GM18498 (cell line): ENCODE measurements at regions not wholly inside any gene's neighbourhood (a gene's known extent, or its start where the extent isn't known, plus 50 kb on each side); places are given as distances from the start of the nearest gene placed in this dataset.

Experiments
- ATAC-seq: cut with Tn5 transposase; IDR thresholded peaks from one replicate; pipeline ENCODE4 v1.9.1; 2021; ENCODE audit warnings: mild to moderate bottlenecking, moderate library complexity; ENCODE audit not compliant: unreplicated experiment

DNA sequence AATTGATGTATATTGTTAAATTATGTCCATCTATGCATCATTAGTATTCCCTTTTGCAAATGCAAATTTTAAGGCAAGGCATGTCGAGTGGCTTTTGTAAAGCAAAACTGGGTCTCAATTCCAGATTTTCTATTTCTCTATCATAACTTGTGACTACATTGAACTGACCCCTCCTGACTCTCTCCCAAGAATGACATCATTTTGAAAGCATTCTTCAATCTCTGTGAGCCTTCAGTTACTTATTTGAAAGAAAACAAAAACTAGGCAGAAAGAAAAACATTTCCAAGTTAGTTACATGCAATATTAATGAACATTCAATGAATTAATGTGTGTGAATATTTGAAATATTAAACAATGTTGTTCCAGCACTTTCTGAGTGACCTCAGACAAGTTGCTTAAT lies 314.3 kb upstream of the CLNK start:
- ATAC-seq, result no peak

DNA sequence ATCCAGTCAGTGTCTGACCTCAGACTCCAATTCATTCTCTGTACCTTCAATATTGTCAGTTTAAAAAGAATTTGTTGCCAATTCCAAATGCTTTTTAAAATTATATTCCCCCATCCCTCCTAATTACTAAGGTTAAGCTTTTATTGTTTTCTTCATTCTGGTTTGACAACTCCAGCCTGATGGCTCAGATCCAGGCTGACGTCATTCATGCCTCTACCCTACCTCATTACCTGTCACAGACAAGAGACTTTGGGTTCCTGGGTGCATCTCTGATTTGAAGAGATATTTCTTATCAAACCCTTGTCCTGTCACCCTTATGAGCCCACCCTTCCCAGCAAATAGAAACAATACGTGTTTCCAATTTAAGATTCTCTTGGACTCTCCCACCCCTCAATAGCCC lies 300.2 kb upstream of the CLNK start:
- no peak for ATAC-seq

DNA sequence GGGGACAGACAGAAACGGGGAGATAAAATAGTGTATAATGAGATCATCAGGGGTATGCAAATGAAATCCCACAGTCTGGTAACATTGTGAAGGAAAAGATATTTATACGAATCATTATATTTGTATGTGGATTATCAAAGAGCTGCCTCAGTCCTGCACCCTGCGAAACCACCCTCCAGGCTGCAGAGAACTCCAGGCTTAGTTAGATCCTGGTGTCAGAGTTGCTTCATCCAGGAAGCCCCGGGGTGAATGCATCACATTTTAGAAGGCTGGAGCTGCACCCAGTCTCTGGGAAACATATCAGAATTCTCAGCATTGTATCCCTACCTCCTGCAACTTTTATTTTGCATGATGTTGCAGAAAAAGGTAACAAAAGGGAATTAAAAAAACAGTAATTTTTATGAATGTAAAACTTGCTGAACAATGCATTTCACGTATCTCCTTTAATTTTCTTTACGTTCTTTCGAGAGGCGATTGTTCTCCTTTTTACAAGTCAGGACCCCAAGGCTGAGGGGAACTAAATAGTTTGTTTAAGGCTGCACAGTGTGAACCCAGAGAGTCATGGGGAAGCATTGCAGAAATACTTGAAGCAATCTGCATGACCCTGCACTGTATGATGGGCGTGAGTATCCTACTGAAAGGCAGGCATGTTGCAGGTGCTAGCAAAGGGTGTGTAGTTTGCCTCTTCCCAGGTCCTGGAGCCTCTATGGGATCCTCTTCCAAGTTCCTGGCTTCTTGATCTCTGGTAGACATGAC lies 299.5 kb upstream of the CLNK start:
- ATAC-seq, result no peak

DNA sequence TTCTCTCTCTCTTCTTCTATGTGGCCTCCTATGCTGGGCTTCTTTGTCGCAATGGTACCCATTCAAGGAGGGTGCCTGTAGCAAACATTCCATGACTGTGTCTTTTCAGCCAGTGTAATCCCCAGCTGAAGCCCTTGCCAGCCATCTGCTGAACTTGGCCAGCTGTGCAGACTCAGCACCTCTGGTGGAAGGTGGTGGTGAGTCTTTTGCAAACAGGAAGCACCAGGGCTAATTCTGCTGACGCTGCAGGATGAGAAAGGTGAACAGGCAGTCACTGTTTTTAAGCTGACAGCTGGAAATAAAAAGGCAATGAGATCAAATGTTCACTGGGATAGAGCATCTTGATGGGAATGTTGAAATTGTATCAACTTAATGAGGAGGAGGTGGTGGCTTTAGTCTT lies 298.7 kb upstream of the CLNK start:
- peak; percentile 83 for ATAC-seq

DNA sequence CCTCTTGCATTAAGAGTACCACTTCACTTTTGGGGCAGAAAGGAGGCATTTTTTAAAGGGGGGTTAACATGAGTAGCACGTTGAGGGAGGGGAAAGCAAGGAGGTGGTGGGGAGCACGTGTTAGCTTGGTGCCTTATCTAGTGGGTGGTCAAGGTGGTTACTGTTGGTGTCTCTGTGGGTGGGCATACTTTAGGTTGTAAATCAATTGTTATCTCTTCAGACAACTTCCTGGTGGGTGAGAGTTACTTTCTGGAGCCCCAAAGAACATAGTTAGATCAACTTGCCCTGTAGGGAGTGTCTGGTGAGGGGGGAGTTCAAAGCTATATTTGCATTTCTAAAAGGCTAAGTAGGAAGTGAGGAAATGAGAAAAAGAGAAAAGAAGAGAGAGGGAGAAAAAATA lies 297.7 kb upstream of the CLNK start:
- ATAC-seq, result no peak

DNA sequence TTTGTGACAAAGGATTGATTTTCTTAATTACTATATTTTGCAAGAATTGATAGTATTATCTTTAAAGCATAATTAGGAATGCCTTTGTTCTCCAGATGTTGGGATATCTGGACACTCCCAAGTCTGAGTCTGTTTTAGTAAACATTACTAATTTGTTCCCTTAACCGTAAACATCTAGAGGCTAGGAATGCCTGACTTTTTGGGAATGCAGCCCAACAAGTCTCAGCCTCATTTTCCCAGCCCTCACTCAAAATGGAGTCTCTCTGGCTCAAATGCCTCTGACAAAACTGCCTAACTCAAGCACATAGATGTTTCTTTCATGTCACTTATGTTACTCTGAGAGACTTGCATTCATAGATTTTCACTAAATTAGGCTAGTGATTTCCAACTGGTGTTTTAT lies 297.0 kb upstream of the CLNK start:
- no peak for ATAC-seq

DNA sequence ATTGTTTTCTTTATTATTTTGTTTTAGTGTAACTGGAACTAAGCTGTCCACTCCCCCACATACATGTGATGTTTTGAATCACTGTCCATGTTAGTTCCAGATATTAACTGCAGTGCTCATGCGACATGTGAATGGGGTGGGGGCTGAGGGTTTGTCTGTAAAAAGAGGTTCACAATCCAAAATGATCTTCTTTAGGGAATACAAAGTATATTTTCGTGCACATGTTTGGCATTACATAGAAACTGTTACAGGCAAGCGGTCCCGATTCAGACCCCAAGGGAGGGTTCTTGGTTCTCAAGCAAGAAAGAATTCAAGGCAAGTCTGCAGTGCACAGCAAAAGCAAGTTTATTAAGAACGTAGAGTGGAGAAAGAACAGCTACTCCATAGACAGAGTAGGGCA lies 296.5 kb upstream of the CLNK start:
- ATAC-seq, result no peak

DNA sequence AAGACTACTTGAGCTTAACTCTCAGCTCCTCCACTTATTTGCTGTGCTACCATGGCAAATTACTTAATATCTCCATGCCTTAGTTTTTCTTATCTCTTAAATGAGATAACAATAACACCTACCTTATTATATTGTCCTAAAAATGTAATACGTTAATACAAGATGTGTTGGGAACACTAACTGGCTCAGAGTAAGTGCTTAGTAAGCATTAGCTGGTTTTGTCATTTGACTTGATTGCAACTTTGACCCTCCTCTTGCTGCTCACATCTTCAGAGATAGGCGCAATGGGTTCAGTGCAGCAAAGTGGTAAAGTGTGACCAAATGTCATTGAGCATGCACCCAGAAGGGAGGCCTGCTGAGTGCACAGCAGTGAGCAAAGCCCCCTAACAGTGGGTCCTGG lies 294.5 kb upstream of the CLNK start:
- no peak for ATAC-seq

DNA sequence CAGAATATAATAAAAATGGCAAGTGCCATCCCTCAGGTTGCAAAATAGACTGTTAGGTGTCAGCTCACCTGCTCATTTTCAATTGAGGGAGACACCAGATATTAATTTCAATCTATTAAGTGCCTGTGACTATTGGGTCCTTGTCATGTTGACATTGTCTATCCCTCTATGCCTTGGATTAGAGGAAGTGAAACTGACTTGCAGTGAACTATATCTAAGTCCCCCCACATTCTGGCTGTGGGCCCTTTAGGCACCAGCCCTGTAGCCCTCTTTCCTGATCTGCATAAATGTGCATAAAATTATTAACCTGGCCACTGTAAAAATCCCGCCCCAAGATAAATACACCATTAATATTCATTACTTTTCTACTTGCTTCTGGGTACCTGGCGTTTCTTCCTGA lies 293.0 kb upstream of the CLNK start:
- peak; percentile 73 for ATAC-seq

DNA sequence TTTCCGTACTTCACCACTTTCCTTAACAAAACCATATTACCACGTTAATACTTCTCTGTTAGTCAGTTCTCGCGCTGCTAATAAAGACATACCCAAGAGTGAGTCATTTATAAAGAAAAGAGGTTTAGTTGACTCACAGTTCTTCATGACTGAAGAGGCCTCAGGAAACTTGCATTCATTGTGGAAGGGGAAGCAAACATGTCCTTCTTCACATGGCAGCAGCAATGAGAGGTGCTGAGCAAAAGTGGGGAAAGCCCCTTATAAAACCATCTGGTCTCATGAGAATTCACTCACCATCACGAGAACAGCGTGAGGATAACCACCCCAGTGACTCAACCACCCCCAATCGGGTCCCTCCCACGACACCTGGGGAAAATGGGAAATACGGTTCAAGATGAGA lies 289.8 kb upstream of the CLNK start:
- ATAC-seq, result no peak

DNA sequence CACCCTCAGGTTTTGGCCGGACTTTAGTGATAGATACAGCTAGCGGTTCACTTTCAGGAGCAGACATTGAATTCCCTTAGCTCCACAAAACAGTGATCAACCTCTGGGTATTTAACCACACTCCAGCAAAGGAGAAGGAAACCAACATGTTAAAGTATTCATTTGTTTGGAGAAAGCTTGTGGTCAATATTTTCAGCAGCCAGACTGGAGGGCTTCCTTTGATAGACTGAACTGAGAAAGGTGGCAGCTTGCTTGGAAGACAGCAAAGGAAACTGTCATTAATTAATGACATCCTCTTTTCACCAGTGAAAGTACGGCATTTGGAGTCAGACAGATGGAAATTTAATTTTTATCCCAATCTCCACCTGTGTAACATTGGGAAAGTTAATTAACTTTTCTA lies 289.1 kb upstream of the CLNK start:
- ATAC-seq, result no peak

DNA sequence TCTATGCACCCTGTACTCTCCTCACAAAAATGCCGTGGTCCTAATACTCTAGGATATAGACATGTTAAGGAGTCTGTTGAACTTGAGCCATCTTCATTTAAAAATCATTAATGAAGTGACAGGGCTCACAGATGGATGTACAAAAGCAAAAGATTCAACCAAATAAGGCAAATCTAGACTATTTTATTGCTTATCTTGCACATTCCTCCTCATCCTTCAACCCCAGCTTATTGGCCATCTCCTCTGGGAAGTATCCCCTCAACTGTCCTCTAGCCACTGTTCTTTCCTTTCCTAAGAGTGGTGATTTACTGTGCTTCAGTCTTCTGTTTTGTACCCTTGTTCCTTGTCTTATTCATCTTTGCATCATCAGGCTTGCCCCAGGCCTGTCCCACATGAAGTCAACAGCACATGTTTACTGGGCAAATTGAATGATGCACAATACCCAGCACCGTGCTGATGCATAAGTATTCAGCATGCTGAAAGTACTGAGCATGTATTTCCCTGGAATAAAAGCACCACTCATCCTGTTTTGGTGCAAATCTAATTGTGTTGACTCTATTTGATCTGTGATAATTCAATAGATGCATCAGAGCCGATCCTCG lies 287.3 kb upstream of the CLNK start:
- ATAC-seq, result no peak

DNA sequence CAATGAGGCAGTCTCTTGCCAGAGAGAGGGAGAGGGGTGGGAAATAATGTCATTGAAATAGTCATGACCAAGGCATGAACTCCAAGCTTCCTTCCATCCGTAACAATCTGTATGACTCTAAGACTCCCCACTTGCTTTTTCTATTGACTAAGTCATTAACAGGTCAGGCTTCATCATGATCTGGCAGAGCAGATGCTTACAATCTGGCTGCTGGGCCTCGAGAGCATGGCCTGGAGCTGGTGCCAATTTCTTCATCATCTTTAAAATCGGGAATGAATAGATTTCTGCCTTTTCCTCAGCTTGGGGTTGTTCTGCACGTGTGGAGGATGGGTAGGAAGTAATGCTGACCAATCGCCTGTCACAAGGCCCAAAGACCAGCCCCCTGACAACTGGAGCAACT lies 280.6 kb upstream of the CLNK start:
- ATAC-seq, result no peak

DNA sequence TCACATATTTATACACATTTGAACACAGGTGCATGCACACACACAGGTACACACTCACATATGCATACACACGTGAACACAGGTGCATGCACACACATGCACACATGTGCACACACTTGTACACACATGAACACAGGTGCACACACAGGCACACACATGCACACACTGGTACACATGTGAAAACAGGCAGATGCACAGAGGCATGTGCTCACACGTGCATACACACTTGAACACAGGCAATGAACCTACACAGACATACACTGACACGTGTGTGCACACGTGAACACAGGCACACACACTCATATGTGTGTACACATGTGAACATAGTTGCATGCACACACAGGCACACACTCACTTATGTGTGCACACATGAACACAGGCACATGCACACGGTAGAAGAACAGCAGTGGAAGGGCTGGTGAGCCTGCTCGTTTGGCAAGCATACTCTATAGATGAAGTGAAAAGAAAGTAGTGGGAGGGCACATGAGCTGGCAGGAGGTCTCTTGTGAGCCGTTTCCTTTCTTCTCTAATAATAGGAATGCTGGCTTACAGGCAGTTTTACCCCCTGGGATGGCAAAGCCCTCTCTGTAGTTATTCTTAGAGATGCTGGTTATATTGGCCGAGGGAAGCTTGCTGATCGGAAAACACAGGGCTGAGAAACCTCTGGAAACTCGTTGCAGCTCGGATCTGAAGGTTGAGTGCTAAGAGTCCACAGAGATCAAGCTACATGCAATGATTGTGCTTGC lies 279.6 kb upstream of the CLNK start:
- no peak for ATAC-seq

DNA sequence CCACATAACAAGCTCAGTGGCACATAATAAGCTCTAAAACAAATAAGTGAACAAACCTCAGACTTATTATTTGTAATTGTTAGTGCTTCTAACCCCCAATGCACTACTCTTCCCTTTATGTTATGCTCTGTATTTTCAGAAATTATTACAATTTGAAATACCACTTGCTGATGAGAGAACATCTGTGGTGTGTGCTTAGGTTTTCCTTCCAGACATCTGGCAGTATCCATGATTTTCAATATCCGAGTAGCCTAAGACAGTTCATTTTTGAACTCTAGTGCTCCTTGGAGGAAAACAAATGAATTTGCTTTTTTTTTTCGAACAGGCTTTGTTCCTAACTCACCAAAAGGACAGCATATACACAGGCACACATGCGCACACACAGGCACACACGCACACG lies 278.7 kb upstream of the CLNK start:
- ATAC-seq, result no peak

DNA sequence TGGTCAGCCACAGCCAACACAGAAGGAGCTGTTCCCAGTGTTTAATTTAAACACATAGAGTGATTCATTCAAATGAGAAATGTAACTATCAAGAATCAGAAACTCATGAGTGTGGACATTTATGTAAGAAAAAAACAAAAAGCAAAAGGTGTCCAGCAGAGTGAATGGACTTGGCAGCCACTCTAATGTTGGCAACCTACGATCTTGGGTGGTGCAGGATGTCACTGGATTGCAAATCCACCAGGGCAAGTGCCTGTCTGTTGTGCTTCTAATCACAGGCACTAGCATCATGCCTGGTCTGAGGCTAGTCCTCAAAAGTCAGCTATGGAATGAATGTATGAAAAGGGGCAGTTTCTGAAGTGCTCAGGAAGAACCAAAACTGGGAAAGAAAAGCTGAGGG lies 277.7 kb upstream of the CLNK start:
- ATAC-seq, result no peak

DNA sequence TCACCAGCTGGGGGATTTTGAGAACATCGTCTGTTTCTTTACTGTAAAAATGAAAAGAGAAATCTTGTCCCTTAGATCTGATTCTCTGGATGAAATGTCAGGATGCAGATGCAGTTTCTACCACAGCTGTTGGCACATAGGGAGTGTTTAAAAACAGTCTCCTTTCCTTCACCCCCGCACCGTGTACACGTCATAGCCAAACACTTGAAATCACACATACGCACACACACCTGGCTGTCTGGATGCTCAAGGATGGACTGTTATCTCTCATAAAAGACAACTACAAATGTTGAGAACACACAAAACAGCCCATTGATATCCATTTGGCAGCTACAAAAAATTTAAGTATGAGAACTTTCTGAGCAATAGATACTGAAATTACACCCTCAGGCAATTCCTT lies 275.8 kb upstream of the CLNK start:
- no peak for ATAC-seq

DNA sequence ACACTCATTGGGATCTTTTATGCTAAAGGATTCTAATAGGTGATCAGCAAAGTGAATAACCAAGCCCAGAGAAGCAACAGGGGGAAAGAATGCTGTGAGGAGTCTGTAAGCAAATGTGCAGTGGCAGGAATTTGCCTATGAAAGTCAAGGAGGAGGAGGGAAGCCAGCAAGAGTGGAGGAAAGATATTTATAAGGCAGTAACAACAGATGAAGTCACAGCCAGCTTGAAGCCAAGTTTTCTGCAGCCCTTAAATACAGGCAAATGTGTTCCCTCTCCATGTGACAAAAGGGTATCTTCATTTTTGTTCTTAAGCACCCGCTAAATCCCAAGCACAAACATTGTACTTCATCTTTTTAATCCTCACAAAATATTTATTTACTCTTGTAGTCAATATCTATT lies 275.0 kb upstream of the CLNK start:
- ATAC-seq, result no peak

DNA sequence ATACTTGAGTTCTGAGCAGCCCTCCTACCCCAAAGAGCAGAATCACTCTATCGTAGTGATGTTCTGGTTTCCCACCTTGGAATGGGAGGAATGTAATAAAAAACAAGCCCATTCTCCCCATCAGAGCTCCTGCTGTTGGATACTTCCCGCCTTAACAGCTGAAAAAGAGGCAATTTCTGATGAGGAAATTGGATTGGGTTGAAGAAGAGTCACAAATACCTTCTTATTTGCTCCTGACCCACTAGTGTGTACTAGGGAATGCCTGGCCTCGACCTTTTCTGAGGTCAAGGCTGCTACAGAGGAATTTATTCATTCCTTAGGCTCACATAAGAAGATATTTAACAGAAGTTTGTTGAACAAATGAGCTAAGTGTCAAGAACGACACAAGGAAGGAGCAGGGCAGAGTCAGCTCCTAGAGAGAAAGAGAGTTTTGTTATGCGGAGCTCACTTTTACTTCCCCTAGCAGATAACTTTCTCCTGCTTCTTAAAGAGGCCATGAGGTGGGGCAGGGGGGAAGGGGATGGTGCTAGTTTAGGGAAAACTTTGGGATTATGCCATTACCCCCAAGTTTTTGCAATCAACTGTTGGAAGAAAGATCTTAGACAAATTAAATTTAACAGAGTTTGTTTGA lies 273.8 kb upstream of the CLNK start:
- no peak for ATAC-seq

DNA sequence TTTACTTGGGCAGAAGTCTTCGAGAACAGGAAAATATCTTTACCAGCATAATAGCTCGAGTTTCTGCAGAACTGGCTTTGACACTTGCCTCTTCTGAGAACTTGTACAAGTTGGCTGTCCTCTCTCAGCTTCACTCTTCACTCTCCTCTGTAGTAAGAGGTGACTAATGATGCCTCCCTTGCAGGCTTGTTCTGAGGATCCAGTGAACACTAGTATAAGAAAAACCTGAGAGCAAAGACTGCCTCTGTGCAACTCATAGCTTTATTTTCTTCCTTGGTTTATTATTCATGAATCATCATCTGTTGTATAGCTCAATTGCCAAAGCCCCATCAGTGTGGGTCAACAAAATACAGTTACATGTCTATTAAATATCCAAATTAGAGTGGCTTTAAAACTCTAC lies 266.7 kb upstream of the CLNK start:
- ATAC-seq, result no peak

DNA sequence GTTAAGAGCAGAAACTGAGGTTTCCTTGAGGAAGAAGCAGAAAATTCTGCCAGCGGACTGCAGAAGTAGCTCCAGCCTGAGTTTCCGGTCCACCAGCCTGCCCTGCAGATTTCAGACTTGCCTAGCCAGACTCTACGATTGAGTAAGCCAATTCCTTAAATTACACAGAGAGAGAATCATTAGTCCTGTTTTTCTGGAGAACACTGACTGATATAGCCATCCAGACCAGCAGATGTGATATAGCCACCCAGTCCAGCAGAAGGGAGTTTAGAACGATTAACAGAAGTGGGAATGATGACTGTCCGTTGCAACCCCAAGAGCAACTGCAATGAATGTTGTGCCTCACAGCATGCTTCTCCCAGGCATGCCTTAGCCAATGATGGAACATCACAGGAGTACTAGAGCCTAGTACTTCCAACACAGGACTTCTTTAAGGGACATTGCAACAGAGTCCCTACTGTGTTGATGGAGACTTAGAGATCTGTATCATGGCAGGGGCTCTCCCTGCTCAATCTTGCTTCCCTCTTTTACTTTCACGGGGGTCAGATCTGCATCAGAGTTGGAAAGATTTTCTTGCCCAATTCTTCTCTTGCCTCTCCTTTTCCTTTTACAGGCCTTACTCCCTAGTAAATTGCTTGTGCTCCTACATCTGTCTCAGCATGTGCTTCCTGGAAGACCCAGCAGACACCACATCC lies 264.6 kb upstream of the CLNK start:
- no peak for ATAC-seq
